ENCODE measurements at regions not wholly inside any gene's neighbourhood (a gene's known extent, or its start where the extent isn't known, plus 50 kb on each side); places are given as distances from the start of the nearest gene placed in this dataset.

DNA sequence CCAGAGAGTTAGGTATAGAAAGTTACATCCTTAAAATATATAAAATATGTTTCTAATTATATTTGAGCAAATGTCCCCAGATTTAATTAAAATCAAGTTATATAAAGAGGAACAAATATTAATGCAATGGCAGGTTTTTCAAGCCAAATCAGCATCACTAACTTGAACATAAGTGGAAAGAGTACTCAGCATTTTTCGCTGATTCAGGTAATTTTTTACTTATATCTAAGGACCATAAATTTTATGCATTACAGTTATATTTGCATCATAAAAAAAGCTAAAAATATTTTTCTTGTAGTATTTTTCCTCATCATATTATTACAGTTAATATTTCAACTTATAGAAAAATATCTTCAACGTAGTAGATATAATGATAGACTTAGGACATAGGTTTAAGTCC is 1047.4 kb downstream of the FAM133A start:
- Histone ChIP-seq H3K4me3 (replicated peaks in 1 of 3; ENCODE audit: low read depth in 2 of 3, low read length in 3 of 3) (no peak overlapping the region), H2AFZ (ENCODE audit: insufficient read depth, low read depth, low read length, poor library complexity, severe bottlenecking) (no peak overlapping the region), H3K79me2 (ENCODE audit: insufficient read depth, low read length) (no peaks in the 10 kb centered on the region), H3K4me1 (ENCODE audit: control insufficient read depth in 1 of 2, insufficient read depth in 2 of 2, low read length in 2 of 2) (no peaks in the 10 kb centered on the region), H3K27ac (ENCODE audit: low read depth in 1 of 2, low read length in 2 of 2) (no peak overlapping the region), H3K9ac (ENCODE audit: insufficient read depth, low read length, poor library complexity, severe bottlenecking) (no peak overlapping the region), H3K36me3 (replicated peaks in 1 of 2; ENCODE audit: control insufficient read depth in 1 of 2, insufficient read depth in 2 of 2, low read length in 2 of 2) (no peaks in the 10 kb centered on the region), H4K20me1 (ENCODE audit: insufficient read depth, low read length) (no peaks in the 10 kb centered on the region), H3K9me3 (replicated peaks in 1 of 2; ENCODE audit: control insufficient read depth in 1 of 2, insufficient read depth in 1 of 2, low read length in 2 of 2) (no peaks in the 10 kb centered on the region), H3K27me3 (ENCODE audit: control insufficient read depth in 2 of 2, insufficient read depth in 2 of 2, low read length in 2 of 2) (no peaks in the 10 kb centered on the region), H3K4me2 (replicated peaks; ENCODE audit: extremely low read depth, low read length, poor library complexity, severe bottlenecking) (no peak overlapping the region)
- no CpG with 5 or more reads among the region's 2 CpGs for WGBS (ENCODE audit: insufficient coverage)
- Mint-ChIP-seq H3K4me3 (no peak overlapping the region), H3K36me3 (no peaks in the 10 kb centered on the region), H3K27ac (no peak overlapping the region), H3K9me3 (no peaks in the 10 kb centered on the region), H3K27me3 (ENCODE audit: low read depth in 3 of 3) (no peaks in the 10 kb centered on the region), H3K4me1 (no peaks in the 10 kb centered on the region)
- intact Hi-C loops (cut with micrococcal nuclease): no loop called here
- TF ChIP-seq, protein P1, sequence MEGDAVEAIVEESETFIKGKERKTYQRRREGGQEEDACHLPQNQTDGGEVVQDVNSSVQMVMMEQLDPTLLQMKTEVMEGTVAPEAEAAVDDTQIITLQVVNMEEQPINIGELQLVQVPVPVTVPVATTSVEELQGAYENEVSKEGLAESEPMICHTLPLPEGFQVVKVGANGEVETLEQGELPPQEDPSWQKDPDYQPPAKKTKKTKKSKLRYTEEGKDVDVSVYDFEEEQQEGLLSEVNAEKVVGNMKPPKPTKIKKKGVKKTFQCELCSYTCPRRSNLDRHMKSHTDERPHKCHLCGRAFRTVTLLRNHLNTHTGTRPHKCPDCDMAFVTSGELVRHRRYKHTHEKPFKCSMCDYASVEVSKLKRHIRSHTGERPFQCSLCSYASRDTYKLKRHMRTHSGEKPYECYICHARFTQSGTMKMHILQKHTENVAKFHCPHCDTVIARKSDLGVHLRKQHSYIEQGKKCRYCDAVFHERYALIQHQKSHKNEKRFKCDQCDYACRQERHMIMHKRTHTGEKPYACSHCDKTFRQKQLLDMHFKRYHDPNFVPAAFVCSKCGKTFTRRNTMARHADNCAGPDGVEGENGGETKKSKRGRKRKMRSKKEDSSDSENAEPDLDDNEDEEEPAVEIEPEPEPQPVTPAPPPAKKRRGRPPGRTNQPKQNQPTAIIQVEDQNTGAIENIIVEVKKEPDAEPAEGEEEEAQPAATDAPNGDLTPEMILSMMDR (IDR thresholded peaks at IDR 0.05): no peak
- no peak for DNase-seq

DNA sequence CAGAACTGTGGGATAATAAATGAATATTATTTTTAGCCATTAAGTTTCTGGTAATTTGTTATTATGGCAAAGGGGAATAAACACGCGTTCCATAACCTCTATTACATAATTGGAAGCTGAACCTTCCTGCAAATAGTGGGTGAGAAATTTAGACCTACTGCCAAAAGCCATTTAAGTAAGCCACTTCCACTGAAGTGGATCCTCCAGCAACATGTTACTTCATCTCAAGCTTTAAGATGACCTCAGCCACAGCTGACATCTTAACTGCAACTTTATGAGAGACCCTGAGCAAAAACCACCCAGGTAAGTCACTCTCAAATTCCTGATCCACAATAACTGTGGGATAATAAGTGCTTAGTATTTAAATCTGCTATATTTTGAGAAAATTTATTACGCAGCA is 1048.6 kb downstream of the FAM133A start:
- Histone ChIP-seq H4K20me1 (ENCODE audit: insufficient read depth, low read length) (no peaks in the 10 kb centered on the region), H3K27ac (ENCODE audit: low read depth in 1 of 2, low read length in 2 of 2) (no peak overlapping the region), H2AFZ (ENCODE audit: insufficient read depth, low read depth, low read length, poor library complexity, severe bottlenecking) (no peak overlapping the region), H3K36me3 (replicated peaks in 1 of 2; ENCODE audit: control insufficient read depth in 1 of 2, insufficient read depth in 2 of 2, low read length in 2 of 2) (no peaks in the 10 kb centered on the region), H3K27me3 (ENCODE audit: control insufficient read depth in 2 of 2, insufficient read depth in 2 of 2, low read length in 2 of 2) (no peaks in the 10 kb centered on the region), H3K4me1 (ENCODE audit: control insufficient read depth in 1 of 2, insufficient read depth in 2 of 2, low read length in 2 of 2) (no peaks in the 10 kb centered on the region), H3K4me3 (replicated peaks in 1 of 3; ENCODE audit: low read depth in 2 of 3, low read length in 3 of 3) (no peak overlapping the region), H3K9me3 (replicated peaks in 1 of 2; ENCODE audit: control insufficient read depth in 1 of 2, insufficient read depth in 1 of 2, low read length in 2 of 2) (no peaks in the 10 kb centered on the region), H3K4me2 (replicated peaks; ENCODE audit: extremely low read depth, low read length, poor library complexity, severe bottlenecking) (no peak overlapping the region), H3K79me2 (ENCODE audit: insufficient read depth, low read length) (no peaks in the 10 kb centered on the region), H3K9ac (ENCODE audit: insufficient read depth, low read length, poor library complexity, severe bottlenecking) (no peak overlapping the region)
- H3K27ac Mint-ChIP-seq: no peak overlapping the region
- no peaks in the 10 kb centered on the region for H3K36me3 Mint-ChIP-seq
- peaks cover 0 to 4% (median 0%) of the 10 kb centered on the region in 7 donors for H3K9me3 Mint-ChIP-seq
- TF ChIP-seq, protein P1 (IDR thresholded peaks at IDR 0.05): no peak
- no CpG with 5 or more reads among the region's 3 CpGs for WGBS (ENCODE audit: insufficient coverage)
- H3K4me1 Mint-ChIP-seq: no peaks in the 10 kb centered on the region
- DNase-seq: no peak
- intact Hi-C loops (cut with micrococcal nuclease): no loop called here
- H3K27me3 Mint-ChIP-seq (ENCODE audit: low read depth in 3 of 3): no peaks in the 10 kb centered on the region
- H3K4me3 Mint-ChIP-seq: no peak overlapping the region

Measured in CD14-positive monocyte (primary cell).